ENCODE measurements at regions not wholly inside any gene's neighbourhood (a gene's known extent, or its start where the extent isn't known, plus 50 kb on each side); places are given as distances from the start of the nearest gene placed in this dataset.

DNA sequence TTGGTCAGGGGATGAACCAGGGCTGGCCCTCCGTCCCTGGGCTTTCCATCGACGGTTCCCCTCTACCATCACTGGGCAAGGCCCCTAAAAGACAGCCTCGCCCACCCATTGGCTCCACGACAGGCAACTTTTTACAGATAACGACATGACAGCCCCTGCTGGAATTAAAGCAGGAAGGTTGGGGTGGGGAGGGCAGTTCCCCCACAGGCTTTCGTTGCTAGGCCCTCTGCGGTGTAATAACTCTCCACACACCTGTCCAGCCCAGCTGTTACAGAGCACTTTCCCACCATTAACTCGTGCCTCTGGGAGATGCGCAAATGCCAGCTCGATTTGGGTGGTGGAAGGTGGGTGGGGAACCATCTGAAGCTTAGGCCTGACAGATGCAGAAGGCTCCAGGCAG, 264.2 kb upstream of the TLE3 start:
- no peak overlapping the region for H3K27ac ChIP-seq (ENCODE audit: low read depth, low read length)
- H3K9me3 ChIP-seq (ENCODE audit: control insufficient read depth, insufficient read depth, low read depth, low read length) = no peaks in the 10 kb centered on the region; the same call in 1 of the 2 replicates
- H3K36me3 ChIP-seq (ENCODE audit: control insufficient read depth, insufficient read depth, low read length) = no peaks in the 10 kb centered on the region
- no peak overlapping the region for H3K9ac ChIP-seq (ENCODE audit: low read length)
- no peaks in the 10 kb centered on the region for H3K27me3 ChIP-seq (ENCODE audit: control insufficient read depth, insufficient read depth, low read length)
- H3K4me3 ChIP-seq (ENCODE audit: low read depth, low read length) = no peak overlapping the region
- no peaks in the 10 kb centered on the region for H3K4me1 ChIP-seq (ENCODE audit: control insufficient read depth, insufficient read depth, low read length)

DNA sequence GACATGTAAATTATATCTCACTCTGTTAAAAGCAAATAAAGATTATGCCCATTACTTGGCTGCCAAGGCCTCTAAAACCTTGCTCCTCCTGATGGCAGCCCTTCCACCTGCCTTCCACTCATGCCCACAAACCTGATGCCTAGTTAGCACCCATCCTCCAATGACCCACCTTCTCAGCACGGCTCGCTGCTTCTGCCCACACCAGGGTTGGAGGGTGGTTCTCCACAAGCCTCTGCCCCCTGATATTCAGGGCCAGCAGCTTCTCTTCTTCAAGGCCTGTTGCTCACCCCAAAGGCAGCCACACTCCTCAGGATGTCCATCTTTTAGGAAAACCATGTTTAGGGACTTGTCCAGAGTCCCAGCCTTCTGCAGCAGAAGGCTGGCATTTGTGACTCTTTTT, 263.4 kb upstream of the TLE3 start:
- no peaks in the 10 kb centered on the region for H3K4me1 ChIP-seq (ENCODE audit: control insufficient read depth, insufficient read depth, low read length)
- H3K4me3 ChIP-seq (ENCODE audit: low read depth, low read length) = no peak overlapping the region
- no peaks in the 10 kb centered on the region for H3K27me3 ChIP-seq (ENCODE audit: control insufficient read depth, insufficient read depth, low read length)
- no peak overlapping the region for H3K27ac ChIP-seq (ENCODE audit: low read depth, low read length)
- no peak overlapping the region for H3K9ac ChIP-seq (ENCODE audit: low read length)
- no peaks in the 10 kb centered on the region for H3K36me3 ChIP-seq (ENCODE audit: control insufficient read depth, insufficient read depth, low read length)
- H3K9me3 ChIP-seq (ENCODE audit: control insufficient read depth, insufficient read depth, low read depth, low read length) = no peaks in the 10 kb centered on the region

DNA sequence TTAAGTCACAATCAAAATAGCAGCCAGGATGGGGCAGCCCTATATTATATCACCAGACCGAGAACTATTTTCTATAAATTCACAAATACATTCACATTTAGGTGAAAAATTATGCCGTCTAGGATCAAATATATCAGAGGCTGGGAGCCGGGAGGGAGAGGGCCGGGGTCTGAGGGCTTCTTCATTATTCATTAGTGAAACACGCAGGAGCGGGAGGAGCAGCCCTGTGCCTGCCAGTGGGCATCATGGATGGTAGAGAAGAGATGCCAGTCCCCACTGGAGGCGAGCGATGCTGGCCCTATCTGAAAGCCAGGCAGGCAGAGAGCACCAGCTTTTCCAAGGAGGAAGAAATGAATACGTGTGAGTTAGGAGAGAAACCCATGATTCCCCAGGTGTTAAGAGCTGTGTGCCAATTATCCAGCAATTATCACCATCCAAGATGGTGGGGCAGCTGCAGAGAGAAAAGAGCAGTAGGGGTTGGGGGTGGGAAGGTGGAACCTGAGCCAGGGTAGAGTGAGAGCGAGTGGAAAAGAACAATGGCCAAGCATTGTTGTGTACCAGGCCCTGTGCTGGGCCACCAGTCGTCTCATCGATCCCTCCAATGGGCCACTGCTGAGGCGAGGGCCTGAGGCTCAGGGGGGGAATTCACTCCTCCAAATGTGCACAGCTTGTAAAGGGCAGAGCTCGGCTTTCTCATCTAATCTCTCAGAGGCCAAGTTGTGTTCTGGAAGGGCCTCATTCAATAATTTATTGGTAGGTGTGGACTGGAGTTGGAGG, 261.3 kb upstream of the TLE3 start:
- Histone ChIP-seq H3K9ac (ENCODE audit: low read length) (no peak overlapping the region), H3K36me3 (ENCODE audit: control insufficient read depth, insufficient read depth, low read length) (no peaks in the 10 kb centered on the region), H3K27ac (ENCODE audit: low read depth, low read length) (no peak overlapping the region), H3K27me3 (ENCODE audit: control insufficient read depth, insufficient read depth, low read length) (no peaks in the 10 kb centered on the region), H3K4me3 (ENCODE audit: low read depth, low read length) (no peak overlapping the region), H3K4me1 (ENCODE audit: control insufficient read depth, insufficient read depth, low read length) (no peaks in the 10 kb centered on the region), H3K9me3 (ENCODE audit: control insufficient read depth, insufficient read depth, low read depth, low read length) (no peaks in the 10 kb centered on the region)

DNA sequence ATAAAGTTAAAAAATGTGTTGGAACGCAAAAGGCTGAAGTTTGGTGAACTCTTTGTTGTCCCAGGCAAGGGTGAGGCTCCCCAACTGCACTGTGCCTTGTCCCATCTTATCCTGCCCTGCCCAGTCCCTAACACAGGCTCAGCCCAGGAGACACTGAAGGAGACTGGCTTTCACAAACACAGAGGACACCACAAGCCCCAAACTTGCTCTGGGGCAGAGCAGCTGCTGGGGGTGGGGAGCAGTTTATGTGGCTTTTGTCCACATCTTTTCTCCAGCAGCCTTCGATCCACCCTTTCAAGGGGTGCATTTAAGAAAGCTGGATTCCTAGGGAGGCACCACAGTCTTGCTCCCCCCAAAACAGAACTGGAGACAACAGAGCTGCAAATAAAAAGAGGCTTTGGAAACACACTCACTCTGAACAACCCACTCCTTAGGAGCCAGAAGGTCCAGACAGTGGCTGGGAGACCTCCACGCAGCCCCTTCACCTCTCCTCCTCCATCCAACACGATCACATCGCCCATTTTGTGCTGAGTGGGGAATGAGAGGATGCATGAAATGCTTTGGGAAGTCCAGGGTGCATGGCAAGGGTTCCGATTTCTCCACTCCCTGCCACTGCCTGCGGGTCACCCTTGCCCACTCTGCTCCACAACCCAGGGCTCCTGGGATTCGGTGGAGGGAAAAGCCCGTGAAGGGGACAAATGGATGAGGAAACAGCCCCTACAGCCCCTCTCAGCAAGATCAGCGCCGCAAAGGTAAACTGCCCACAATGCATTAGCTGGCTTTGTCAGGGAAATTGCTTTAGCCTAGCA, 260.5 kb upstream of the TLE3 start:
- Histone ChIP-seq H3K4me3 (ENCODE audit: low read depth, low read length) (no peak overlapping the region), H3K9ac (ENCODE audit: low read length) (no peak overlapping the region), H3K27me3 (ENCODE audit: control insufficient read depth, insufficient read depth, low read length) (no peaks in the 10 kb centered on the region), H3K36me3 (ENCODE audit: control insufficient read depth, insufficient read depth, low read length) (no peaks in the 10 kb centered on the region), H3K4me1 (ENCODE audit: control insufficient read depth, insufficient read depth, low read length) (no peaks in the 10 kb centered on the region), H3K27ac (ENCODE audit: low read depth, low read length) (no peak overlapping the region), H3K9me3 (ENCODE audit: control insufficient read depth, insufficient read depth, low read depth, low read length) (no peaks in the 10 kb centered on the region)

DNA sequence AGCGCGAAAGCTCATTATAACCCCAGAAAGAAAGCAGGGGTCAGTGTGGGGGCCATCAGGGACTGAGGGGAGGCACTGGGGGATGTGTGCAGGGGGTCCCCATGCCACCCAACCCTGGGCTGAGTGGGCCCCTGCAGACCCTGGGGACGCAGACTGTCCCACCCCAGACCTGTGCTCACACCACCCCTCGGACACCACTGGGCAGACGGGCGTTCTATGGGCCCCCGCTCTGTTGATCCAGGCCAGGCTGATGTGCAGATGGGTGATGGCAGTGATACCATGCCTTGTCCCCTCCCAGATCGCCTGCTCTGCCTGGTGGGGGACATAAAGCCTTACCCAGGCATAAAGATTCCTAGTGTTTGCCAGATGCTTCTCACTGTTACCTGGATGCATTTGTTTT, 259.7 kb upstream of the TLE3 start:
- no peak overlapping the region for H3K9ac ChIP-seq (ENCODE audit: low read length)
- no peaks in the 10 kb centered on the region for H3K36me3 ChIP-seq (ENCODE audit: control insufficient read depth, insufficient read depth, low read length)
- no peak overlapping the region for H3K4me3 ChIP-seq (ENCODE audit: low read depth, low read length)
- H3K27ac ChIP-seq (ENCODE audit: low read depth, low read length) = no peak overlapping the region
- no peaks in the 10 kb centered on the region for H3K9me3 ChIP-seq (ENCODE audit: control insufficient read depth, insufficient read depth, low read depth, low read length)
- no peaks in the 10 kb centered on the region for H3K4me1 ChIP-seq (ENCODE audit: control insufficient read depth, insufficient read depth, low read length)
- H3K27me3 ChIP-seq (ENCODE audit: control insufficient read depth, insufficient read depth, low read length) = no peaks in the 10 kb centered on the region

DNA sequence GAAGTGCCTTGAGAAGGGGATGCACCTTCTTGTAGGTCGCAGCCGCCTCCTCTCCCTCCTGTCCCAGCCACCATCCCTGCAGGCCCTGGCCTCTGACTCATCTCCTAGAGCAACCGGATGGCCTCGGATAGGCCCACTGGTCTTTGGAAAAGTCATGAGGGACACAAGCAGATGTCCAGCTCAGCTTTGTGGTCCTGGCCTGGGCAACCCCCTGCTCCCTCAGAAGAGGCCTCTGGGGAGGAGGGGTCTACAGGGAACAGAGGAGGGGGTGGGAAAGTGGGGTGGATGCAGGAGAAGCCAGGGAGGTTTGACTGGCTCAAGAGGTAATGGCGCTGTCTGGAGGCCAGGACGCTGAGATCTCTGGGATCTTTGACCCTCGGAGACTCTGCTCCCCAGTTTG, 259.2 kb upstream of the TLE3 start:
- H3K4me1 ChIP-seq (ENCODE audit: control insufficient read depth, insufficient read depth, low read length) = no peaks in the 10 kb centered on the region
- no peak overlapping the region for H3K9ac ChIP-seq (ENCODE audit: low read length)
- H3K4me3 ChIP-seq (ENCODE audit: low read depth, low read length) = no peak overlapping the region
- no peak overlapping the region for H3K27ac ChIP-seq (ENCODE audit: low read depth, low read length)
- no peaks in the 10 kb centered on the region for H3K27me3 ChIP-seq (ENCODE audit: control insufficient read depth, insufficient read depth, low read length)
- H3K36me3 ChIP-seq (ENCODE audit: control insufficient read depth, insufficient read depth, low read length) = no peaks in the 10 kb centered on the region
- H3K9me3 ChIP-seq (ENCODE audit: control insufficient read depth, insufficient read depth, low read depth, low read length) = no peaks in the 10 kb centered on the region

DNA sequence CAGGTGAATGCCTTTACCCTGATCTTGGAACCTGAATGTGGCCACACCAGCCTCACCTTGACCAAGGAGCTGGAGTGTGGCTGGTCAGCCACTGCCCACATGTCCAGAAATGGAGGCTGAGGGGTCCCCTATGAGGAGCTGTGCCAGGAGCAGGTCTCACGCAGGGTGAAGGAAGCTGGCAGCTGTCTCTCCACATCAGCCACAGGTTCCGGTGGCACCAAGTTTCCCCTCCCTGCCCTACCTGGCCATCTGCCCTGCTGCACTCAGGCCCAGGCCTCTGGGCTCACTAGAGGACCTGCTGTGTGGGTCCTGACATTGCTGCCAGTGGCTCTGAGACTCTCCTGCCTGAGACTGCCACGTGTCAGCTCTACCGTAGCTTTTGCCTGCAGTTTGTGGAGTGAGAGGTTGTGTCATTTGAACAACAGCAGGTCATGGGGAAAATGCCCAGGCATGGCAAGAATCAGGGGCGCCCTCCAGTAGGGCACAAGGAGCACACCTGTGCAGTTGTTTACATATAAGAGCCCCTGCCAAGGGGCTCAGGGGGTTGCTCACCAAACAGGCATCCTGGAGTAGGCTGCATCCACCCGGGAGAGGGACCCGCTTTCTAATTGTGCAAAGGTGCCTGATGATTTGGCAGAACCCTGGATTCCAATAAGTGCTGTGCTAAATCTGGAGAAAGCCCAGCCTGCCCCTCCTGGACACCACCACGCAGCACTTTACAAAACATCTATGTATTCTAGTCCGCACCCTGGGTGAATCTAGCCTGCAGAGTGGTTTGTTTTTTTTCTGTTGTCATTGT, 258.5 kb upstream of the TLE3 start:
- H3K27ac ChIP-seq (ENCODE audit: low read depth, low read length) = no peak overlapping the region
- no peak overlapping the region for H3K4me3 ChIP-seq (ENCODE audit: low read depth, low read length)
- H3K27me3 ChIP-seq (ENCODE audit: control insufficient read depth, insufficient read depth, low read length) = no peaks in the 10 kb centered on the region
- H3K9ac ChIP-seq (ENCODE audit: low read length) = no peak overlapping the region
- H3K36me3 ChIP-seq (ENCODE audit: control insufficient read depth, insufficient read depth, low read length) = no peaks in the 10 kb centered on the region
- no peaks in the 10 kb centered on the region for H3K4me1 ChIP-seq (ENCODE audit: control insufficient read depth, insufficient read depth, low read length)
- H3K9me3 ChIP-seq (ENCODE audit: control insufficient read depth, insufficient read depth, low read depth, low read length) = no peaks in the 10 kb centered on the region

DNA sequence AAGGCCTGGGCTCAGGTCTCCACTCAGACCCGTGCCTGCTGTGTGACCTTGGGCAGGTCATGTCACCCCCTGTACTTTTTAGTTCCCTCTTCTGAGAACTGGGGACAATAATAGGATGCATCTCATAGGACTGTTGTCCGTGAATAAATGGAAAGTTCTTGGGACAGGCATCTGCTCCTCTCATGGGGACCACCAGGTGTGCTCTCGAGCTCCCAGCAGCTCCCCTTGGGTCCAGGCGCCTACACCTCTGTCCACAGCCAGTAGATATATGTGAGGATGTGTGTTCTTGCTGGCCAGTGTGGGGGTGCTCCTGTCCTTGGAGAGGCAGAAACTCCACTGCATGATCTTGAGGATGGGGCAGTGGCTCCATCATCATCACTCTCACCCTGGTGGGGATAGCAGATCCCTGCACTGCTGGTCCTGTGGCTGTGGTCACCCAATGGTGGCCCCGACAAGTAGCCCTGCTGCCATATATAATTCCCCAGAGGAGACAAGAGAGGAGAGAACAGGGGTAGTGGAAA, 257.6 kb upstream of the TLE3 start:
- no peaks in the 10 kb centered on the region for H3K27me3 ChIP-seq (ENCODE audit: control insufficient read depth, insufficient read depth, low read length)
- H3K9me3 ChIP-seq (ENCODE audit: control insufficient read depth, insufficient read depth, low read depth, low read length) = no peaks in the 10 kb centered on the region
- H3K9ac ChIP-seq (ENCODE audit: low read length) = no peak overlapping the region
- no peaks in the 10 kb centered on the region for H3K4me1 ChIP-seq (ENCODE audit: control insufficient read depth, insufficient read depth, low read length)
- no peak overlapping the region for H3K4me3 ChIP-seq (ENCODE audit: low read depth, low read length)
- H3K36me3 ChIP-seq (ENCODE audit: control insufficient read depth, insufficient read depth, low read length) = no peaks in the 10 kb centered on the region
- no peak overlapping the region for H3K27ac ChIP-seq (ENCODE audit: low read depth, low read length)

DNA sequence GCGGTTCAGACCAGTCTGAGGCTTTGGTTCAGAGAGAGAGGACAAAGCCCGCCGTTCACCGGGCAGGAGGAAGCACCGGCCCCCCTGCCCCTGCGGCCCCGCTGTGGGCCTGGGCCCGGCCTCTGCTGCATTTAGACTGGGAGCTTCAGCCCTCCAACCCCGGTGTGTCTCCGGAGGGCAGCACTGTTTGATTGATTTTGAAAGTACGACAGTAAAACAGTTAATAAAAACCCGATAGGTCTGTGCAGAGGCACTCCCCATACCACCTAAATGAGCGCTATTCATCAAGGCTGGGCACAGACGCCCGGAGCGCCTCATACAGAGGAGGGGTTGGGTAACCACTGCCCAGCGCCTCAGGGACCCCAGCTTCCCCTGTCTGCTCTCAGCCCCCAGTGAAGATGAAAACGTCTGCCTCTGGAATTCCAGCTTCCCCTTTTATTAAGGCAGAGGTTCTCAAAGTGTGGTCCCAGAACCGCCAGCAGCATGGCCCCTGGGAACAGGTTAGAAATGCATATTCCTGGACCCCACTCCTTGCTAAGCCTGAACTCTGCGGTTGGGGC, 256.7 kb upstream of the TLE3 start:
- H3K27me3 ChIP-seq (ENCODE audit: control insufficient read depth, insufficient read depth, low read length) = no peaks in the 10 kb centered on the region
- H3K9me3 ChIP-seq (ENCODE audit: control insufficient read depth, insufficient read depth, low read depth, low read length) = no peaks in the 10 kb centered on the region
- no peak overlapping the region for H3K27ac ChIP-seq (ENCODE audit: low read depth, low read length)
- H3K4me1 ChIP-seq (ENCODE audit: control insufficient read depth, insufficient read depth, low read length) = no peaks in the 10 kb centered on the region
- H3K4me3 ChIP-seq (ENCODE audit: low read depth, low read length) = no peak overlapping the region
- no peaks in the 10 kb centered on the region for H3K36me3 ChIP-seq (ENCODE audit: control insufficient read depth, insufficient read depth, low read length)
- no peak overlapping the region for H3K9ac ChIP-seq (ENCODE audit: low read length)

DNA sequence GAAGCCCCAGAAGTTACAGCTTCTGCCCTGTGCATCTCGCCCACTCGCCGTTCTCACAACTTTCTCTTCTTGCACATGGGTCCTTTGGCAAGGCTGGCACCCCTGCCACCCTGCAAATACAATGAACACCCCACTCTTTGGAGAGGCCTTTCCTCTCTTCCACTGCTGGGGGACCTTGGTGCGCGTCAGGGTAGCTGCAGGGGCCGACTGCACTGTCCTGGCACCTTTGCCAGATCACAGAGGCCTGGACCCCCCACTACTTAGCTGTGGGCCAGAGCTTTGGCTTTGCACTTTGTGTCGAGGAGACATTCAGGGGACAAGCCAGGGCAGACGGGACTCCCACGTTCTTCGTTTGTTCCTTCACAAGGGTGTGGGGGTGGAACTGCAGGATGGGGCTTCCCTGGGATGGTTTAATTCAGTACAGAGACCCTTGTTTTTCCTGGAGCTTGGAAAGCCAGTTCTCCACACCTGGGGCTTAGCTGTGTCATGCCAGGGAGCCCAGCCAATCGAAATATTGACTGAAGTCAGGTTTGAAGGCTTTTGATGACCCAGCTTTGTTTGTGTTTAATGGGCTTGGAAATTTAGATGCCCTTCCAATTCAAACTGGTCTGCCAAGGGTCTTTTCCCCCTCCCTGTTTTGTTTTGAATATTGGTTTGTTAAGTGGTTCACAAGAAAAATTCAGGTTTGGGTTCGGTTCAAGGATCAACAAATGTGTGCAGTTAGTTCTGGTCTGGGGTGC, 256.1 kb upstream of the TLE3 start:
- H3K36me3 ChIP-seq (ENCODE audit: control insufficient read depth, insufficient read depth, low read length) = no peaks in the 10 kb centered on the region
- H3K27me3 ChIP-seq (ENCODE audit: control insufficient read depth, insufficient read depth, low read length) = no peaks in the 10 kb centered on the region
- no peak overlapping the region for H3K9ac ChIP-seq (ENCODE audit: low read length)
- H3K27ac ChIP-seq (ENCODE audit: low read depth, low read length) = no peak overlapping the region
- H3K9me3 ChIP-seq (ENCODE audit: control insufficient read depth, insufficient read depth, low read depth, low read length) = no peaks in the 10 kb centered on the region
- H3K4me1 ChIP-seq (ENCODE audit: control insufficient read depth, insufficient read depth, low read length) = no peaks in the 10 kb centered on the region
- no peak overlapping the region for H3K4me3 ChIP-seq (ENCODE audit: low read depth, low read length)
